IMR-90 (cell line): ENCODE measurements at regions not wholly inside any gene's neighbourhood (a gene's known extent, or its start where the extent isn't known, plus 50 kb on each side); places are given as distances from the start of the nearest gene placed in this dataset.

Source experiments
- ATAC-seq: fragments of 200-7000 bp; cut with Tn5 transposase; 2 replicates; pipeline ENCODE4 v1.9.1; 2020; ENCODE audit warnings: low read depth, mild to moderate bottlenecking, moderate library complexity
- BruUV-seq: library from RNA; stranded (reverse); fragments of 400-500 nt; replicated peaks from 2 replicates; lab custom pipeline; 2021; lab: Mats Ljungman, UMichigan
- CTCF ChIA-PET: fragments of 300-600 bp; formaldehyde crosslinking; extraction: SDS; loops from one replicate; lab custom pipeline; 2021; ENCODE audit warnings: antibody characterized with exemption; lab: Yijun Ruan, JAX
- POLR2A ChIA-PET: fragments of 300-600 bp; sonication (Branson Sonifier 250); formaldehyde crosslinking; loops from one replicate; lab custom pipeline; 2022; ENCODE audit warnings: antibody characterized with exemption; ENCODE audit not compliant: unreplicated experiment; lab: Charles Lee
- DNase-seq: peaks from one replicate; pipeline ENCODE4 v3.0.0; 2013
- H2AFZ ChIP-seq: replicated peaks from 2 replicates; pipeline ENCODE3; 2013; ENCODE audit warnings: low read length, mild to moderate bottlenecking; ENCODE audit not compliant: poor library complexity
- H2AK5ac ChIP-seq: 2 replicates; pipeline ENCODE4 v1.6.1; 2013; ENCODE audit warnings: low read depth, low read length, inconsistent platforms
- H2AK9ac ChIP-seq: replicated peaks from 2 replicates; pipeline ENCODE3; 2013; ENCODE audit warnings: mild to moderate bottlenecking, low read depth, low read length, moderate library complexity; ENCODE audit not compliant: poor library complexity
- H2BK120ac ChIP-seq: 2 replicates; pipeline ENCODE4 v1.6.1; 2013; ENCODE audit warnings: low read depth, low read length, inconsistent platforms
- H2BK15ac ChIP-seq: 3 replicates; pipeline ENCODE4 v1.6.1; 2013; ENCODE audit warnings: low read depth, low read length, inconsistent platforms
- H2BK20ac ChIP-seq: 2 replicates; pipeline ENCODE4 v1.6.1; 2013; ENCODE audit warnings: low read depth, mild to moderate bottlenecking, inconsistent platforms, low read length, moderate library complexity
- H2BK5ac ChIP-seq: 2 replicates; pipeline ENCODE4 v1.6.1; 2013; ENCODE audit warnings: mild to moderate bottlenecking, low read depth, low read length, inconsistent platforms; ENCODE audit not compliant: poor library complexity, severe bottlenecking
- H3K14ac ChIP-seq: replicated peaks from 2 replicates; pipeline ENCODE4 v1.6.1; 2013; ENCODE audit warnings: low read depth, low read length, inconsistent platforms
- H3K18ac ChIP-seq: 2 replicates; pipeline ENCODE4 v1.6.1; 2013; ENCODE audit warnings: low read depth, low read length, control low read depth
- H3K23ac ChIP-seq: 2 replicates; pipeline ENCODE4 v1.6.1; 2013; ENCODE audit warnings: low read depth, low read length, inconsistent platforms
- H3K27ac ChIP-seq: 2 replicates; pipeline ENCODE4 v1.5.1; 2013; ENCODE audit warnings: mild to moderate bottlenecking, control low read depth, low read length; ENCODE audit not compliant: insufficient read depth
- H3K27me3 ChIP-seq: 2 replicates; pipeline ENCODE4 v1.6.1; 2013; ENCODE audit warnings: low read length; ENCODE audit not compliant: control insufficient read depth, insufficient read depth
- H3K36me3 ChIP-seq: 2 replicates; pipeline ENCODE4 v1.6.1; 2013; ENCODE audit warnings: low read length, mixed read lengths; ENCODE audit not compliant: control insufficient read depth, insufficient read depth
- H3K4ac ChIP-seq: 2 replicates; pipeline ENCODE4 v1.6.1; 2013; ENCODE audit warnings: low read depth, low read length, inconsistent platforms
- H3K4me1 ChIP-seq: 2 replicates; pipeline ENCODE4 v1.6.1; 2013; ENCODE audit warnings: low read length, mixed read lengths; ENCODE audit not compliant: control insufficient read depth, insufficient read depth
- H3K4me2 ChIP-seq: 2 replicates; pipeline ENCODE4 v1.6.1; 2013; ENCODE audit warnings: low read depth, mild to moderate bottlenecking, control low read depth, low read length, moderate library complexity
- H3K4me3 ChIP-seq: 2 replicates; pipeline ENCODE4 v1.5.1; 2013; ENCODE audit warnings: low read depth, mild to moderate bottlenecking, control low read depth, low read length, moderate library complexity; ENCODE audit not compliant: insufficient read depth
- H3K56ac ChIP-seq: 2 replicates; pipeline ENCODE4 v1.6.1; 2013; ENCODE audit warnings: low read length, inconsistent platforms; ENCODE audit not compliant: insufficient read depth; ENCODE audit errors: extremely low read depth
- H3K79me1 ChIP-seq, 2 experiments: 2 replicates each; pipeline ENCODE4 v1.6.1; 2013; ENCODE audit warnings: low read length in 2 of 2, inconsistent platforms in 1 of 2, low read depth in 1 of 2
- H3K9ac ChIP-seq: 2 replicates; pipeline ENCODE4 v1.6.1; 2013; ENCODE audit warnings: low read depth, low read length, control low read depth
- H3K9me1 ChIP-seq: 2 replicates; pipeline ENCODE4 v1.6.1; 2013; ENCODE audit warnings: low read length, inconsistent platforms; ENCODE audit not compliant: insufficient read depth
- H3K9me3 ChIP-seq: 2 replicates; pipeline ENCODE4 v1.6.1; 2013; ENCODE audit warnings: low read length; ENCODE audit not compliant: control insufficient read depth, insufficient read depth
- H4K20me1 ChIP-seq: 2 replicates; pipeline ENCODE4 v1.6.1; 2013; ENCODE audit warnings: low read length, inconsistent platforms; ENCODE audit not compliant: insufficient read depth
- H4K5ac ChIP-seq: 2 replicates; pipeline ENCODE4 v1.6.1; 2013; ENCODE audit warnings: mild to moderate bottlenecking, low read depth, low read length, control low read depth
- H4K8ac ChIP-seq, 2 experiments: 2 replicates each; pipeline ENCODE4 v1.6.1; 2013; ENCODE audit warnings: low read depth in 2 of 2, low read length in 2 of 2, control low read depth in 1 of 2, inconsistent platforms in 1 of 2
- H4K91ac ChIP-seq: 2 replicates; pipeline ENCODE4 v1.6.1; 2013; ENCODE audit warnings: low read depth, low read length, inconsistent platforms; ENCODE audit not compliant: insufficient read depth
- BHLHE40 ChIP-seq: fragments of 150-350 bp; IDR thresholded peaks from 2 replicates; pipeline ENCODE4 v1.6.1; 2016; ENCODE audit warnings: mild to moderate bottlenecking, low read depth, low read length
- CEBPB ChIP-seq: IDR thresholded peaks from 2 replicates; pipeline ENCODE4 v1.6.1; 2012; ENCODE audit warnings: low read depth, low read length, improper control_type of control experiment
- FOS ChIP-seq: fragments of 150-350 bp; IDR thresholded peaks from 2 replicates; pipeline ENCODE4 v1.6.1; 2016; ENCODE audit warnings: low read depth, low read length
- MAFK ChIP-seq: IDR thresholded peaks from 2 replicates; pipeline ENCODE4 v1.6.1; 2012; ENCODE audit warnings: low read depth, low read length, improper control_type of control experiment
- MAZ ChIP-seq: IDR thresholded peaks from 2 replicates; pipeline ENCODE4 v1.6.1; 2012; ENCODE audit warnings: low read depth, mild to moderate bottlenecking, low read length, improper control_type of control experiment, moderate library complexity, borderline replicate concordance
- NFE2L2 ChIP-seq: fragments of 150-350 bp; IDR thresholded peaks from 2 replicates; pipeline ENCODE4 v1.6.1; 2016; ENCODE audit warnings: low read depth, mild to moderate bottlenecking, low read length
- POLR2A ChIP-seq: IDR thresholded peaks from 2 replicates; pipeline ENCODE4 v1.6.1; 2012; ENCODE audit warnings: mild to moderate bottlenecking, low read depth, low read length
- RAD21 ChIP-seq: IDR thresholded peaks from 2 replicates; pipeline ENCODE4 v1.6.1; 2012; ENCODE audit warnings: low read length, improper control_type of control experiment
- RCOR1 ChIP-seq: IDR thresholded peaks from 2 replicates; pipeline ENCODE4 v1.6.1; 2012; ENCODE audit warnings: mild to moderate bottlenecking, low read length, improper control_type of control experiment; ENCODE audit not compliant: insufficient replicate concordance
- RFX5 ChIP-seq: IDR thresholded peaks from 2 replicates; pipeline ENCODE4 v1.8.0; 2012; ENCODE audit warnings: low read depth, mild to moderate bottlenecking, low read length, moderate library complexity
- SMC3 ChIP-seq: fragments of 150-350 bp; IDR thresholded peaks from 2 replicates; pipeline ENCODE4 v1.6.1; 2016; ENCODE audit warnings: low read depth, mild to moderate bottlenecking, antibody characterized with exemption, low read length, moderate library complexity
- WGBS, 2 experiments: methylation state at CpG; one replicate each; pipeline versions ENCODE4 v1.1.5 to v1.1.7; 2013; ENCODE audit warnings: missing lambda C conversion rate in 2 of 2; ENCODE audit not compliant: insufficient read length in 1 of 2; ENCODE audit errors: extremely low coverage in 2 of 2; 5-methylcytosine and 5-hydroxymethylcytosine counted together
- dilution Hi-C: fragments of 300-500 bp; cut with HindIII; formaldehyde crosslinking; loops from one replicate; pipeline ENCODE4 v1.14.3; 2018; ENCODE audit warnings: low sequenced_read_pairs; ENCODE audit not compliant: unreplicated experiment
- in situ Hi-C: fragments of 300-500 bp; cut with MboI; formaldehyde crosslinking; loops from 3 replicates; pipeline ENCODE4 v1.14.3; 2019; ENCODE audit warnings: low sequenced_read_pairs, inconsistent platforms, mixed read lengths
- intact Hi-C: fragments of 100-400 bp; cut with micrococcal nuclease; formaldehyde crosslinking; loops from 2 replicates; pipeline ENCODE4 v1.10.0; 2022
- TF ChIP-seq, protein P1 (sequence below): fragments of 150-350 bp; IDR thresholded peaks from 2 replicates; pipeline ENCODE4 v1.6.1; 2016; ENCODE audit warnings: low read depth, mild to moderate bottlenecking, low read length, moderate library complexity, borderline replicate concordance
- TF ChIP-seq, protein P2 (sequence below): conservative IDR thresholded peaks from 2 replicates; pipeline ENCODE4 v1.5.1; 2012; ENCODE audit warnings: mild to moderate bottlenecking, low read depth, low read length, improper control_type of control experiment

DNA sequence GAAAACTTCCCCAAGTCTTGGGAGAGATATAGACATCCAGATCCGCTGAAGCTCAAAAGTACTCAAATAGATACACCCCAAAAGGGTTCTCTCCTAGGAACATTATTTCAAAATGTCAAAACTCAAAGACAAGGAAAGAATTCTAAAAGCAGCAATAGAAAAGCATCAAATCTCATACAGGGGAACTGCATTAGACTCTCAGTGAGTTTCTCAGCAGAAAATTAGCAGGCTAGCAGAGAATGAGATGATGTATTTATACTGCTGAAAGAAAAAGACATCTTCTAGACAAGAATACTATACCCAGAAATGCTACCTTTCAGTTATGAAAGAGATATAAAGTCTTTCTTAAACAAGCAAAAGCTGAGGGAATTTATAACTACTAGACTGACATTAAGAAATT is 75.5 kb upstream of the RIMS1 start:
- H3K27me3 ChIP-seq, result no peaks in the 10 kb centered on the region
- H4K8ac ChIP-seq, result no peak overlapping the region
- H2AK9ac ChIP-seq, result no peak overlapping the region
- no peak overlapping the region for H2AFZ ChIP-seq
- in situ Hi-C loops, result no loop called here
- H3K36me3 ChIP-seq, result no peaks in the 10 kb centered on the region
- no peak overlapping the region for H3K14ac ChIP-seq
- H3K9me3 ChIP-seq, result no peaks in the 10 kb centered on the region
- WGBS, 2 experiments, result no CpG with 5 or more reads among the region's 1 CpG
- H3K4me2 ChIP-seq, result no peak overlapping the region
- no peak overlapping the region for H2BK15ac ChIP-seq
- dilution Hi-C loops, result no loop called here
- H2BK20ac ChIP-seq, result no peak overlapping the region
- H4K5ac ChIP-seq, result no peak overlapping the region
- H4K91ac ChIP-seq, result no peak overlapping the region
- no peak overlapping the region for H3K18ac ChIP-seq
- ATAC-seq (no peak), DNase-seq (no peak)
- ChIA-PET POLR2A (no interaction called here), CTCF (no interaction called here)
- H3K4me1 ChIP-seq, result no peaks in the 10 kb centered on the region
- no TSS peak for BruUV-seq
- H3K23ac ChIP-seq, result no peak overlapping the region
- H3K79me1 ChIP-seq, result no peaks in the 10 kb centered on the region
- no peak overlapping the region for H3K9ac ChIP-seq
- H3K4ac ChIP-seq, result no peak overlapping the region
- TF ChIP-seq RFX5 (no peak), RCOR1 (no peak), CEBPB (no peak), NFE2L2 (no peak), MAFK (no peak), RAD21 (no peak), SMC3 (no peak), BHLHE40 (no peak), MAZ (no peak), FOS (no peak), POLR2A (no peak)
- TF ChIP-seq, protein P1, sequence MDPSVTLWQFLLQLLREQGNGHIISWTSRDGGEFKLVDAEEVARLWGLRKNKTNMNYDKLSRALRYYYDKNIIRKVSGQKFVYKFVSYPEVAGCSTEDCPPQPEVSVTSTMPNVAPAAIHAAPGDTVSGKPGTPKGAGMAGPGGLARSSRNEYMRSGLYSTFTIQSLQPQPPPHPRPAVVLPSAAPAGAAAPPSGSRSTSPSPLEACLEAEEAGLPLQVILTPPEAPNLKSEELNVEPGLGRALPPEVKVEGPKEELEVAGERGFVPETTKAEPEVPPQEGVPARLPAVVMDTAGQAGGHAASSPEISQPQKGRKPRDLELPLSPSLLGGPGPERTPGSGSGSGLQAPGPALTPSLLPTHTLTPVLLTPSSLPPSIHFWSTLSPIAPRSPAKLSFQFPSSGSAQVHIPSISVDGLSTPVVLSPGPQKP, result no peak
- TF ChIP-seq, protein P2, sequence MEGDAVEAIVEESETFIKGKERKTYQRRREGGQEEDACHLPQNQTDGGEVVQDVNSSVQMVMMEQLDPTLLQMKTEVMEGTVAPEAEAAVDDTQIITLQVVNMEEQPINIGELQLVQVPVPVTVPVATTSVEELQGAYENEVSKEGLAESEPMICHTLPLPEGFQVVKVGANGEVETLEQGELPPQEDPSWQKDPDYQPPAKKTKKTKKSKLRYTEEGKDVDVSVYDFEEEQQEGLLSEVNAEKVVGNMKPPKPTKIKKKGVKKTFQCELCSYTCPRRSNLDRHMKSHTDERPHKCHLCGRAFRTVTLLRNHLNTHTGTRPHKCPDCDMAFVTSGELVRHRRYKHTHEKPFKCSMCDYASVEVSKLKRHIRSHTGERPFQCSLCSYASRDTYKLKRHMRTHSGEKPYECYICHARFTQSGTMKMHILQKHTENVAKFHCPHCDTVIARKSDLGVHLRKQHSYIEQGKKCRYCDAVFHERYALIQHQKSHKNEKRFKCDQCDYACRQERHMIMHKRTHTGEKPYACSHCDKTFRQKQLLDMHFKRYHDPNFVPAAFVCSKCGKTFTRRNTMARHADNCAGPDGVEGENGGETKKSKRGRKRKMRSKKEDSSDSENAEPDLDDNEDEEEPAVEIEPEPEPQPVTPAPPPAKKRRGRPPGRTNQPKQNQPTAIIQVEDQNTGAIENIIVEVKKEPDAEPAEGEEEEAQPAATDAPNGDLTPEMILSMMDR, result no peak
- no peak overlapping the region for H2BK5ac ChIP-seq
- H2AK5ac ChIP-seq, result no peak overlapping the region
- intact Hi-C loops, result no loop called here
- H4K20me1 ChIP-seq, result no peaks in the 10 kb centered on the region
- H2BK120ac ChIP-seq, result no peak overlapping the region
- H3K27ac ChIP-seq, result no peak overlapping the region
- no peak overlapping the region for H3K56ac ChIP-seq
- no peak overlapping the region for H3K4me3 ChIP-seq
- no peaks in the 10 kb centered on the region for H3K9me1 ChIP-seq
